Body of pancreas (tissue), 4 donors: ENCODE measurements at regions not wholly inside any gene's neighbourhood (a gene's known extent, or its start where the extent isn't known, plus 50 kb on each side); places are given as distances from the start of the nearest gene placed in this dataset.
"Not testable (repeated sequence)": the region's sequence is repeated elsewhere in the genome, so short reads cannot be mapped to it uniquely, and the experiment has no call there.

ENCODE experiments used
- CTCF ChIP-seq, 7 experiments: fragments of 450-650 bp in 4 of 7; fragments of 200-600 bp in 3 of 7; sonication (generic) in 3 of 7; IDR thresholded peaks; one replicate each; pipeline ENCODE4 v1.5.1; 2016 to 2019; ENCODE audit warnings: antibody characterized with exemption in 7 of 7
- POLR2A ChIP-seq, 3 donors: fragments of 450-650 bp; IDR thresholded peaks; one replicate each; pipeline ENCODE4 v1.6.1; 2016; ENCODE audit warnings: antibody characterized with exemption in 3 of 3, mild to moderate bottlenecking in 2 of 3

- TF ChIP-seq POLR2A, CTCF (IDR thresholded peaks at IDR 0.05): not testable (repeated sequence)
Observed at GRCh38 chr5:86289786-86290185, 328.0 kb upstream of the COX7C start.
